Esophagus squamous epithelium (tissue), 5 donors: ENCODE measurements at regions not wholly inside any gene's neighbourhood (a gene's known extent, or its start where the extent isn't known, plus 50 kb on each side); places are given as distances from the start of the nearest gene placed in this dataset.

ENCODE experiments used
- DNase-seq: peaks from one replicate; lab custom pipeline; 2025; lab: John Stamatoyannopoulos, UW
- H3K27ac ChIP-seq, 4 donors: fragments of 200-600 bp; sonication (generic); one replicate each; pipeline ENCODE4 v1.5.1; 2016 to 2019; ENCODE audit warnings: mild to moderate bottlenecking in 1 of 4
- H3K27me3 ChIP-seq, 4 donors: fragments of 200-600 bp; sonication (generic); 1 replicate in 3 of 4; 2 replicates in 1 of 4; pipeline versions ENCODE4 v1.5.1 to v1.6.0; 2017 to 2021; ENCODE audit warnings: antibody characterized with exemption in 1 of 4
- H3K36me3 ChIP-seq, 3 donors: fragments of 200-600 bp; sonication (generic); one replicate each; pipeline ENCODE4 v1.5.1; 2016 to 2019
- H3K4me1 ChIP-seq, 3 donors: fragments of 200-600 bp; sonication (generic); one replicate each; pipeline ENCODE4 v1.5.1; 2017 to 2019
- H3K4me3 ChIP-seq, 4 donors: fragments of 200-600 bp; sonication (generic); 1 replicate in 3 of 4; 2 replicates in 1 of 4; pipeline ENCODE4 v1.5.1; 2016 to 2019; ENCODE audit warnings: mild to moderate bottlenecking in 2 of 4, moderate library complexity in 1 of 4
- H3K9me3 ChIP-seq, 3 donors: fragments of 200-600 bp; sonication (generic); one replicate each; pipeline ENCODE4 v1.5.1; 2016 to 2019
- CTCF ChIP-seq, 6 experiments: fragments of 450-650 bp in 4 of 6; fragments of 200-600 bp in 2 of 6; sonication (generic) in 2 of 6; IDR thresholded peaks; one replicate each; pipeline ENCODE4 v1.5.1; 2016 to 2019; ENCODE audit warnings: antibody characterized with exemption in 6 of 6, mild to moderate bottlenecking in 4 of 6, moderate library complexity in 4 of 6
- POLR2A ChIP-seq, 4 donors: fragments of 450-650 bp; IDR thresholded peaks; one replicate each; pipeline ENCODE4 v1.6.1; 2017; ENCODE audit warnings: antibody characterized with exemption in 4 of 4, mild to moderate bottlenecking in 4 of 4, moderate library complexity in 3 of 4
- WGBS, 2 donors: methylation state at CpG; one replicate each; pipeline ENCODE4 v1.1.5; 2018; 5-methylcytosine and 5-hydroxymethylcytosine counted together
- intact Hi-C: fragments of 100-400 bp; cut with DNase I; formaldehyde crosslinking; loops from one replicate; pipeline ENCODE4 v1.15.0; 2022
- donor health status: DM: yes; HTN: yes; CAD: no.

- no peaks in the 10 kb centered on the region for H3K4me1 ChIP-seq
- H3K4me3 ChIP-seq = no peak overlapping the region
- no peak for DNase-seq
- no peak overlapping the region for H3K27ac ChIP-seq
- H3K27me3 ChIP-seq = no peaks in the 10 kb centered on the region
- TF ChIP-seq POLR2A (IDR thresholded peaks at IDR 0.05) = no peak
- TF ChIP-seq CTCF (IDR thresholded peaks at IDR 0.05) = no peak
- peaks cover 0 to 22% (median 0%) of the 10 kb centered on the region in 3 donors for H3K36me3 ChIP-seq
- intact Hi-C loops = no loop called here
- WGBS, 2 donors = 86 to 92% methylated on average over 1 of the region's 1 CpG
- no peaks in the 10 kb centered on the region for H3K9me3 ChIP-seq
Measured at GRCh38 chr5:93819668-93820067, 78.3 kb upstream of the POU5F2 start.

- no peak overlapping the region for H3K4me3 ChIP-seq
- no peaks in the 10 kb centered on the region for H3K4me1 ChIP-seq
- TF ChIP-seq POLR2A (IDR thresholded peaks at IDR 0.05) (no peak), CTCF (IDR thresholded peaks at IDR 0.05) (no peak)
- intact Hi-C loops = no loop called here
- H3K27me3 ChIP-seq = no peaks in the 10 kb centered on the region
- no peaks in the 10 kb centered on the region for H3K9me3 ChIP-seq
- no peak for DNase-seq
- 91 to 93% methylated on average over 4 of the region's 4 CpGs for WGBS, 2 donors
- H3K36me3 ChIP-seq = peaks cover 0 to 3% (median 0%) of the 10 kb centered on the region in 3 donors
- H3K27ac ChIP-seq = no peak overlapping the region
Measured at GRCh38 chr5:93810780-93811179, 69.4 kb upstream of the POU5F2 start.

- H3K9me3 ChIP-seq = no peaks in the 10 kb centered on the region
- TF ChIP-seq CTCF (IDR thresholded peaks at IDR 0.05) (no peak), POLR2A (IDR thresholded peaks at IDR 0.05) (no peak)
- H3K27me3 ChIP-seq = no peaks in the 10 kb centered on the region
- no peak overlapping the region for H3K27ac ChIP-seq
- no peak overlapping the region for H3K4me3 ChIP-seq
- H3K4me1 ChIP-seq = no peaks in the 10 kb centered on the region
- intact Hi-C loops = loop anchor here (10.0 kb wide), 1 partner anchor 225 kb away; the partner anchor contains the start of genes NR2F1 and NR2F1-AS1
- H3K36me3 ChIP-seq = no peaks in the 10 kb centered on the region
- 55 to 80% methylated on average over 1 of the region's 1 CpG for WGBS, 2 donors
- DNase-seq = no peak
Measured at GRCh38 chr5:93809430-93809829, 68.0 kb upstream of the POU5F2 start.

- Histone ChIP-seq H3K27ac (no peak overlapping the region), H3K27me3 (no peaks in the 10 kb centered on the region), H3K4me3 (no peak overlapping the region), H3K36me3 (no peaks in the 10 kb centered on the region), H3K4me1 (no peaks in the 10 kb centered on the region), H3K9me3 (no peaks in the 10 kb centered on the region)
- DNase-seq = no peak
- intact Hi-C loops = loop anchor here (10.0 kb wide), 1 partner anchor 223 kb away; the partner anchor contains the start of genes NR2F1 and NR2F1-AS1
- TF ChIP-seq POLR2A (IDR thresholded peaks at IDR 0.05) (no peak), CTCF (IDR thresholded peaks at IDR 0.05) (no peak)
- WGBS, 2 donors = 92 to 95% methylated on average over 6 of the region's 6 CpGs
Measured at GRCh38 chr5:93807846-93808245, 66.4 kb upstream of the POU5F2 start.

- Histone ChIP-seq H3K4me3 (no peak overlapping the region), H3K27ac (no peak overlapping the region), H3K4me1 (peaks cover 0 to 10% (median under 1%) of the 10 kb centered on the region in 3 donors), H3K9me3 (no peaks in the 10 kb centered on the region), H3K36me3 (no peaks in the 10 kb centered on the region), H3K27me3 (no peaks in the 10 kb centered on the region)
- intact Hi-C loops = loop anchor here (10.0 kb wide), 1 partner anchor 221 kb away; the partner anchor contains the start of genes NR2F1 and NR2F1-AS1
- DNase-seq = no peak
- TF ChIP-seq CTCF (IDR thresholded peaks at IDR 0.05) (no peak), POLR2A (IDR thresholded peaks at IDR 0.05) (no peak)
- 91% methylated on average over 5 of the region's 5 CpGs for WGBS, 2 donors
Measured at GRCh38 chr5:93805616-93806379, 64.4 kb upstream of the POU5F2 start.
